PC-3 (cell line): ENCODE measurements at regions not wholly inside any gene's neighbourhood (a gene's known extent, or its start where the extent isn't known, plus 50 kb on each side); places are given as distances from the start of the nearest gene placed in this dataset.
"Not testable (repeated sequence)": the region's sequence is repeated elsewhere in the genome, so short reads cannot be mapped to it uniquely, and the experiment has no call there.

ENCODE experiments used
- ATAC-seq: fragments of 200-7000 bp; cut with Tn5 transposase; 2 replicates; pipeline ENCODE4 v1.9.1; 2020; ENCODE audit warnings: mild to moderate bottlenecking, moderate library complexity
- BruUV-seq: library from RNA; stranded (reverse); fragments of 400-500 nt; replicated peaks from 2 replicates; lab custom pipeline; 2021; lab: Mats Ljungman, UMichigan
- CTCF ChIA-PET: fragments of 300-600 bp; sonication (Branson Sonifier 250); formaldehyde crosslinking; loops from one replicate; lab custom pipeline; 2022; ENCODE audit warnings: antibody characterized with exemption; lab: Charles Lee
- POLR2A ChIA-PET: fragments of 300-600 bp; sonication (Branson Sonifier 250); formaldehyde crosslinking; loops from one replicate; lab custom pipeline; 2022; ENCODE audit warnings: antibody characterized with exemption; ENCODE audit not compliant: unreplicated experiment; lab: Charles Lee
- DNase-seq: peaks from one replicate; pipeline ENCODE4 v3.0.0-alpha.2; 2015
- H2AFZ ChIP-seq: fragments of 300-600 bp; sonication (generic); 2 replicates; pipeline ENCODE4 v1.6.0; 2016; ENCODE audit warnings: antibody characterized with exemption, low read length
- H3F3A ChIP-seq: fragments of 300-600 bp; sonication (generic); one replicate; pipeline ENCODE4 v1.6.0; 2017; ENCODE audit warnings: antibody characterized with exemption, low read length, control low read depth, mild to moderate bottlenecking; ENCODE audit not compliant: unreplicated experiment
- H3K27ac ChIP-seq: fragments of 300-600 bp; sonication (generic); 2 replicates; pipeline ENCODE4 v1.5.1; 2016; ENCODE audit warnings: mild to moderate bottlenecking, low read length
- H3K27me3 ChIP-seq: fragments of 300-600 bp; sonication (generic); 2 replicates; pipeline ENCODE4 v1.6.1; 2016; ENCODE audit warnings: low read length, mixed read lengths
- H3K36me3 ChIP-seq: fragments of 300-600 bp; sonication (generic); 2 replicates; pipeline ENCODE4 v1.6.1; 2016; ENCODE audit warnings: low read depth, mixed run types, low read length, mixed read lengths
- H3K4me1 ChIP-seq: fragments of 300-600 bp; sonication (generic); 2 replicates; pipeline ENCODE4 v1.5.1; 2016; ENCODE audit warnings: low read length; ENCODE audit not compliant: insufficient read depth
- H3K4me2 ChIP-seq: fragments of 300-600 bp; sonication (generic); 2 replicates; pipeline ENCODE4 v1.6.0; 2016; ENCODE audit warnings: low read length
- H3K4me3 ChIP-seq: fragments of 300-600 bp; sonication (generic); 2 replicates; pipeline ENCODE4 v1.5.1; 2016; ENCODE audit warnings: mild to moderate bottlenecking, low read length, mixed read lengths
- H3K79me2 ChIP-seq: fragments of 300-600 bp; sonication (generic); 2 replicates; pipeline ENCODE4 v1.6.1; 2017; ENCODE audit warnings: low read length, mixed read lengths
- H3K9ac ChIP-seq: fragments of 300-600 bp; sonication (generic); 2 replicates; pipeline ENCODE4 v1.6.0; 2016; ENCODE audit warnings: mild to moderate bottlenecking, low read length
- H3K9me2 ChIP-seq: fragments of 300-600 bp; sonication (generic); replicated peaks from 2 replicates; pipeline ENCODE4 v1.6.1; 2016; ENCODE audit warnings: mixed run types, low read length, mixed read lengths
- H3K9me3 ChIP-seq: fragments of 300-600 bp; sonication (generic); 2 replicates; pipeline ENCODE4 v1.6.1; 2016; ENCODE audit warnings: low read length, mixed read lengths
- H4K20me1 ChIP-seq: fragments of 300-600 bp; sonication (generic); 2 replicates; pipeline ENCODE4 v1.6.1; 2016; ENCODE audit warnings: low read length, mixed read lengths
- CTCF ChIP-seq: fragments of 300-600 bp; sonication (generic); conservative IDR thresholded peaks from 2 replicates; pipeline ENCODE4 v1.5.1; 2017; ENCODE audit warnings: antibody characterized with exemption, low read depth, mild to moderate bottlenecking, low read length
- EZH2 ChIP-seq: fragments of 300-600 bp; sonication (generic); IDR thresholded peaks from one replicate; pipeline ENCODE4 v1.6.1; 2017; ENCODE audit warnings: antibody characterized with exemption, mild to moderate bottlenecking, low read length; ENCODE audit not compliant: unreplicated experiment
- EZH2phosphoT487 ChIP-seq: fragments of 300-600 bp; sonication (generic); IDR thresholded peaks from 2 replicates; pipeline ENCODE4 v1.6.1; 2018; ENCODE audit warnings: mild to moderate bottlenecking, antibody characterized with exemption, low read length, borderline replicate concordance
- intact Hi-C: fragments of 100-400 bp; cut with micrococcal nuclease; formaldehyde crosslinking; loops from 2 replicates; pipeline ENCODE4 v1.9.0; 2023

GRCh38 chr5:123283031-123283430 is 140.2 kb downstream of the CEP120 start:
- ATAC-seq (no peak), DNase-seq (peak; percentile 19)
- BruUV-seq = no TSS peak
- no peak overlapping the region for H2AFZ ChIP-seq
- no peak overlapping the region for H3K4me3 ChIP-seq
- ChIA-PET CTCF (no interaction called here), POLR2A (no interaction called here)
- H4K20me1 ChIP-seq = no peaks in the 10 kb centered on the region
- no peaks in the 10 kb centered on the region for H3F3A ChIP-seq
- no peaks in the 10 kb centered on the region for H3K9me2 ChIP-seq
- no peaks in the 10 kb centered on the region for H3K9me3 ChIP-seq
- peaks cover 41% of the 10 kb centered on the region; the same call in 1 of the 2 replicates for H3K27me3 ChIP-seq
- TF ChIP-seq EZH2 (no peak), EZH2phosphoT487 (no peak), CTCF (no peak)
- intact Hi-C loops = no loop called here
- H3K36me3 ChIP-seq = no peaks in the 10 kb centered on the region
- H3K9ac ChIP-seq = no peak overlapping the region
- no peaks in the 10 kb centered on the region for H3K4me1 ChIP-seq
- no peak overlapping the region for H3K27ac ChIP-seq
- H3K79me2 ChIP-seq = no peaks in the 10 kb centered on the region
- no peak overlapping the region for H3K4me2 ChIP-seq

- BruUV-seq = no TSS peak
- ChIA-PET CTCF (no interaction called here), POLR2A (no interaction called here)
- H3K4me1 ChIP-seq = no peaks in the 10 kb centered on the region
- H3K27ac ChIP-seq = no peak overlapping the region
- peaks cover 41% of the 10 kb centered on the region; the same call in 1 of the 2 replicates for H3K27me3 ChIP-seq
- H3K9me2 ChIP-seq = no peaks in the 10 kb centered on the region
- H3F3A ChIP-seq = no peaks in the 10 kb centered on the region
- intact Hi-C loops = no loop called here
- no peak overlapping the region for H3K9ac ChIP-seq
- no peaks in the 10 kb centered on the region for H3K36me3 ChIP-seq
- H4K20me1 ChIP-seq = no peaks in the 10 kb centered on the region
- DNase-seq = no peak
- no peaks in the 10 kb centered on the region for H3K79me2 ChIP-seq
- H2AFZ ChIP-seq = no peak overlapping the region
- TF ChIP-seq EZH2phosphoT487 = no peak
- TF ChIP-seq EZH2 = no peak
- no peak for TF ChIP-seq CTCF
- H3K4me3 ChIP-seq = no peak overlapping the region
- H3K4me2 ChIP-seq = no peak overlapping the region
- H3K9me3 ChIP-seq = no peaks in the 10 kb centered on the region
- ATAC-seq = no peak
Measured at GRCh38 chr5:123282444-123282843, 140.8 kb downstream of the CEP120 start.

GRCh38 chr5:123280854-123281253 is 142.3 kb downstream of the CEP120 start:
- peaks cover 53% of the 10 kb centered on the region for H3K27me3 ChIP-seq
- H3K9ac ChIP-seq, H3K9me3 ChIP-seq, intact Hi-C loops, DNase-seq, H4K20me1 ChIP-seq, H3K4me1 ChIP-seq, ATAC-seq, H3K9me2 ChIP-seq, CTCF ChIA-PET, POLR2A ChIA-PET, H3F3A ChIP-seq, H3K79me2 ChIP-seq, H2AFZ ChIP-seq, H3K4me2 ChIP-seq, H3K36me3 ChIP-seq, BruUV-seq, H3K27ac ChIP-seq, H3K4me3 ChIP-seq: not testable (repeated sequence)
